Endodermal cell (in vitro differentiated cells): ENCODE measurements at regions not wholly inside any gene's neighbourhood (a gene's known extent, or its start where the extent isn't known, plus 50 kb on each side); places are given as distances from the start of the nearest gene placed in this dataset.

Source experiments
- DNase-seq: peaks from one replicate; pipeline ENCODE4 v3.0.0-alpha.2; 2017
- H3K27ac ChIP-seq: 2 replicates; pipeline ENCODE4 v1.5.1; 2013; ENCODE audit warnings: mild to moderate bottlenecking, low read depth, low read length, moderate library complexity
- H3K27me3 ChIP-seq: 2 replicates; pipeline ENCODE4 v1.6.1; 2013; ENCODE audit warnings: mild to moderate bottlenecking, low read length, moderate library complexity; ENCODE audit not compliant: insufficient read depth, control insufficient read depth, poor library complexity, severe bottlenecking
- H3K36me3 ChIP-seq: 2 replicates; pipeline ENCODE4 v1.7.0; 2013; ENCODE audit warnings: mild to moderate bottlenecking, low read length, moderate library complexity; ENCODE audit not compliant: control insufficient read depth, insufficient read depth
- H3K4me1 ChIP-seq: one replicate; pipeline ENCODE4 v1.7.0; 2013; ENCODE audit warnings: low read length; ENCODE audit not compliant: control insufficient read depth, insufficient read depth
- H3K4me3 ChIP-seq: 2 replicates; pipeline ENCODE4 v1.5.1; 2013; ENCODE audit warnings: mild to moderate bottlenecking, low read length, moderate library complexity
- H3K9ac ChIP-seq: 2 replicates; pipeline ENCODE4 v1.6.1; 2013; ENCODE audit warnings: mild to moderate bottlenecking, low read length, moderate library complexity; ENCODE audit not compliant: poor library complexity, severe bottlenecking; ENCODE audit errors: extremely low read depth
- H3K9me3 ChIP-seq: 2 replicates; pipeline ENCODE4 v1.6.1; 2013; ENCODE audit warnings: mild to moderate bottlenecking, low read length, moderate library complexity; ENCODE audit not compliant: control insufficient read depth
- H3K27ac Mint-ChIP-seq: 2 replicates; pipeline ENCODE4 v1.8.0; 2020; ENCODE audit warnings: mixed read lengths
- H3K27me3 Mint-ChIP-seq: 2 replicates; pipeline ENCODE4 v1.8.0; 2021; ENCODE audit warnings: mild to moderate bottlenecking, mixed read lengths; ENCODE audit not compliant: insufficient read depth
- H3K36me3 Mint-ChIP-seq: 2 replicates; pipeline ENCODE4 v1.8.0; 2020; ENCODE audit warnings: low read depth, mixed read lengths
- H3K4me1 Mint-ChIP-seq: 2 replicates; pipeline ENCODE4 v1.8.0; 2020; ENCODE audit warnings: mixed read lengths
- H3K4me3 Mint-ChIP-seq: 2 replicates; pipeline ENCODE4 v1.8.0; 2020; ENCODE audit warnings: mild to moderate bottlenecking, moderate library complexity, mixed read lengths
- H3K9me3 Mint-ChIP-seq: 2 replicates; pipeline ENCODE4 v1.8.0; 2020; ENCODE audit warnings: mild to moderate bottlenecking, mixed read lengths
- CTCF ChIP-seq: fragments of 200-600 bp; sonication (generic); conservative IDR thresholded peaks from 2 replicates; pipeline ENCODE4 v1.5.0; 2021; ENCODE audit warnings: antibody characterized with exemption, mild to moderate bottlenecking
- WGBS, 2 experiments: methylation state at CpG; one replicate each; pipeline versions ENCODE4 v1.1.5 to v1.1.7; 2013; ENCODE audit warnings: missing lambda C conversion rate in 2 of 2, mixed read lengths in 1 of 2; ENCODE audit not compliant: insufficient coverage in 1 of 2, insufficient read length in 1 of 2; 5-methylcytosine and 5-hydroxymethylcytosine counted together

GRCh38 chr10:60675236-60675635 lies 103.0 kb upstream of the CDK1 start:
- Histone ChIP-seq H3K27me3 (no peaks in the 10 kb centered on the region), H3K4me3 (no peak overlapping the region), H3K4me1 (peaks cover under 1% of the 10 kb centered on the region), H3K9me3 (peaks cover 9% of the 10 kb centered on the region), H3K27ac (no peak overlapping the region), H3K9ac (no peak overlapping the region), H3K36me3 (no peaks in the 10 kb centered on the region)
- no peak for TF ChIP-seq CTCF
- H3K4me1 Mint-ChIP-seq: peaks cover 10% of the 10 kb centered on the region
- no peak overlapping the region for H3K27ac Mint-ChIP-seq
- no peak overlapping the region for H3K4me3 Mint-ChIP-seq
- H3K27me3 Mint-ChIP-seq: no peaks in the 10 kb centered on the region
- H3K9me3 Mint-ChIP-seq: peaks cover 15% of the 10 kb centered on the region
- DNase-seq: no peak
- H3K36me3 Mint-ChIP-seq: peaks cover 24% of the 10 kb centered on the region

- no peak for TF ChIP-seq CTCF
- Mint-ChIP-seq H3K27ac (no peak overlapping the region), H3K4me1 (peaks cover 4% of the 10 kb centered on the region), H3K27me3 (no peaks in the 10 kb centered on the region), H3K9me3 (peaks cover 13% of the 10 kb centered on the region), H3K4me3 (no peak overlapping the region), H3K36me3 (peaks cover 21% of the 10 kb centered on the region)
- WGBS, 2 experiments: 96% methylated on average over 1 of the region's 1 CpG; no CpG with 5 or more reads in 1 of the 2 experiments
- no peak overlapping the region for H3K9ac ChIP-seq
- DNase-seq: no peak
- H3K27ac ChIP-seq: no peak overlapping the region
- no peaks in the 10 kb centered on the region for H3K36me3 ChIP-seq
- peaks cover 7% of the 10 kb centered on the region for H3K9me3 ChIP-seq
- no peaks in the 10 kb centered on the region for H3K27me3 ChIP-seq
- H3K4me3 ChIP-seq: no peak overlapping the region
- H3K4me1 ChIP-seq: no peaks in the 10 kb centered on the region
Observed at GRCh38 chr10:60669501-60669900, 108.8 kb upstream of the CDK1 start.

GRCh38 chr10:60666221-60666620 lies 112.1 kb upstream of the CDK1 start:
- no peaks in the 10 kb centered on the region for H3K27me3 Mint-ChIP-seq
- WGBS, 2 experiments: 75 to 100% methylated on average over 1 to 2 of the region's 2 CpGs
- H3K4me3 ChIP-seq: no peak overlapping the region
- no peaks in the 10 kb centered on the region for H3K9me3 ChIP-seq
- peaks cover 26% of the 10 kb centered on the region for H3K4me1 Mint-ChIP-seq
- H3K4me1 ChIP-seq: no peaks in the 10 kb centered on the region
- no peak overlapping the region for H3K27ac Mint-ChIP-seq
- no peaks in the 10 kb centered on the region for H3K9me3 Mint-ChIP-seq
- H3K27me3 ChIP-seq: no peaks in the 10 kb centered on the region
- no peak for TF ChIP-seq CTCF
- H3K36me3 ChIP-seq: no peaks in the 10 kb centered on the region
- peaks cover 1% of the 10 kb centered on the region for H3K36me3 Mint-ChIP-seq
- H3K4me3 Mint-ChIP-seq: no peak overlapping the region
- H3K27ac ChIP-seq: no peak overlapping the region
- no peak overlapping the region for H3K9ac ChIP-seq
- no peak for DNase-seq
